ENCODE measurements at regions not wholly inside any gene's neighbourhood (a gene's known extent, or its start where the extent isn't known, plus 50 kb on each side); places are given as distances from the start of the nearest gene placed in this dataset.

GRCh38 chr11:119976805-119977560, 160.9 kb downstream of the TRIM29 start:
- no peak for DNase-seq (ENCODE audit: extremely low spot score in 2 of 2)
- H3K4me3 ChIP-seq = no peak overlapping the region
- H3K27me3 ChIP-seq = no peaks in the 10 kb centered on the region
- H3K27ac ChIP-seq = no peak overlapping the region
- intact Hi-C loops (cut with DNase I) = no loop called here
- no peaks in the 10 kb centered on the region for H3K4me1 ChIP-seq
- TF ChIP-seq POLR2A (IDR thresholded peaks at IDR 0.05) (no peak), CTCF (IDR thresholded peaks at IDR 0.05) (no peak), POLR2AphosphoS5 (IDR thresholded peaks at IDR 0.05; ENCODE audit: insufficient read depth in 1 of 2, low read depth in 1 of 2) (no peak)
- H3K9me3 ChIP-seq = no peaks in the 10 kb centered on the region
- H3K36me3 ChIP-seq = no peaks in the 10 kb centered on the region

GRCh38 chr11:119975561-119976152, 162.3 kb downstream of the TRIM29 start:
- H3K4me3 ChIP-seq = no peak overlapping the region
- TF ChIP-seq CTCF (IDR thresholded peaks at IDR 0.05) (no peak), POLR2AphosphoS5 (IDR thresholded peaks at IDR 0.05; ENCODE audit: insufficient read depth in 1 of 2, low read depth in 1 of 2) (no peak), POLR2A (IDR thresholded peaks at IDR 0.05) (no peak)
- DNase-seq (ENCODE audit: extremely low spot score in 2 of 2) = no peak
- no peaks in the 10 kb centered on the region for H3K27me3 ChIP-seq
- no peaks in the 10 kb centered on the region for H3K36me3 ChIP-seq
- H3K27ac ChIP-seq = no peak overlapping the region
- H3K4me1 ChIP-seq = no peaks in the 10 kb centered on the region
- intact Hi-C loops (cut with DNase I) = no loop called here
- H3K9me3 ChIP-seq = no peaks in the 10 kb centered on the region

GRCh38 chr11:119974467-119974866, 163.4 kb downstream of the TRIM29 start:
- no peak for TF ChIP-seq CTCF (IDR thresholded peaks at IDR 0.05)
- no peak for TF ChIP-seq POLR2A (IDR thresholded peaks at IDR 0.05)
- TF ChIP-seq POLR2AphosphoS5 (IDR thresholded peaks at IDR 0.05; ENCODE audit: insufficient read depth in 1 of 2, low read depth in 1 of 2) = no peak
- intact Hi-C loops (cut with DNase I) = no loop called here
- H3K27ac ChIP-seq = no peak overlapping the region
- no peaks in the 10 kb centered on the region for H3K9me3 ChIP-seq
- no peak for DNase-seq (ENCODE audit: extremely low spot score in 2 of 2)
- H3K4me1 ChIP-seq = no peaks in the 10 kb centered on the region
- H3K36me3 ChIP-seq = no peaks in the 10 kb centered on the region
- H3K4me3 ChIP-seq = no peak overlapping the region
- H3K27me3 ChIP-seq = no peaks in the 10 kb centered on the region

- Histone ChIP-seq H3K27ac (no peak overlapping the region), H3K9me3 (no peaks in the 10 kb centered on the region), H3K36me3 (no peaks in the 10 kb centered on the region), H3K27me3 (no peaks in the 10 kb centered on the region), H3K4me3 (no peak overlapping the region), H3K4me1 (no peaks in the 10 kb centered on the region)
- intact Hi-C loops (cut with DNase I) = no loop called here
- no peak for DNase-seq (ENCODE audit: extremely low spot score in 2 of 2)
- TF ChIP-seq POLR2A (IDR thresholded peaks at IDR 0.05) = no peak
- TF ChIP-seq POLR2AphosphoS5 (IDR thresholded peaks at IDR 0.05; ENCODE audit: insufficient read depth in 1 of 2, low read depth in 1 of 2) = no peak
These were observed 163.9 kb downstream of the TRIM29 start for GRCh38 chr11:119974051-119974450.

GRCh38 chr11:119972281-119972680, 165.6 kb downstream of the TRIM29 start:
- DNase-seq (ENCODE audit: extremely low spot score in 2 of 2) = no peak
- intact Hi-C loops (cut with DNase I) = no loop called here

More at GRCh38 chr11:119972281-119972680, 165.6 kb downstream of the TRIM29 start:
- no peak overlapping the region for H3K27ac ChIP-seq
- no peaks in the 10 kb centered on the region for H3K36me3 ChIP-seq
- no peaks in the 10 kb centered on the region for H3K9me3 ChIP-seq
- H3K4me3 ChIP-seq = no peak overlapping the region
- TF ChIP-seq POLR2A (IDR thresholded peaks at IDR 0.05) (no peak), POLR2AphosphoS5 (IDR thresholded peaks at IDR 0.05; ENCODE audit: insufficient read depth in 1 of 2, low read depth in 1 of 2) (no peak), CTCF (IDR thresholded peaks at IDR 0.05) (no peak)
- no peaks in the 10 kb centered on the region for H3K4me1 ChIP-seq
- H3K27me3 ChIP-seq = no peaks in the 10 kb centered on the region
